ENCODE measurements at regions not wholly inside any gene's neighbourhood (a gene's known extent, or its start where the extent isn't known, plus 50 kb on each side); places are given as distances from the start of the nearest gene placed in this dataset.

DNA sequence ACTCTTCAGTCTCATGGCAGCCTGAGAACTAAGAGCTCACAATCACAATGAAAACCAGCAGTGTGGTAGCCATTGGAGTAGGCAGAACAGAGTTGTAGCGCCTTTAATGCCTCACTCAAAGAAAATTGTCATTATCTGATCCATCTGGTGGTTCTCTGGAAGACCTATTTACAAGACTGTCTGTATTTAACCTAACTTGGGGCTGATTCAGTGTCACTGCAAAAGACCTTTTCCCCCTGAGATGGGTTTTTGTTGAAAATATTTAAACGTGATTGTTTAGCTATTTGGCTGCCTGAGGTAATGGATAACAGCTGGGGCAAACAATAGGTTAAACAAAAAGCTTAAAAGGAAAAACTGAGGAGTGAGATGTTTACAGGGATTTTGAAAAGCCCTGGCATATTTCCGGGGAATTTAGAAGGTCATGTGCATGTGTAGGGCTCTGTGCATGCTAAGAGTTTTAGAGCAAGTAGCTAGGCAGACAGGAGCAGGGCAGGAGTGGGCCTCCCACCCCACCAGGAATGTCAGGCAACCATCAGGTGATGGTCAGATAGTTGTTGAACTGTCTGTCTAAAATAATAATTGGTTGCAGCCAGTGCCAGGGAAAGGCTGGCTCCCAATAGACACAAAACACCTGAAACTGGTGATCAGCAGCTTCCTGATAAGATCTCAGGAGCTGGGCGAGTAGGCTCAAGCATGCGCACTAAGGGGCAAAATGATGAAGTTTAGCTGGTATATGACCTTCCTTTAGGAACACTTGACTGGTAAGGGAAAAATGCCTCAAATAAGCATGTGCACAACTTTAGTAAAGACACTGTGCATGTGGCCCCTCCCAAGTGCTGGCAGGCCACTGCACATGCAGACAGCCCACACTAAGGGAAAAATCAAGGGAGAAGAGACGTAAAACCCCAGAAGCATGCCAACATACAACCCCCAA, 70.8 kb upstream of the AKIRIN2 start (continued):
- TF ChIP-seq, protein P1, sequence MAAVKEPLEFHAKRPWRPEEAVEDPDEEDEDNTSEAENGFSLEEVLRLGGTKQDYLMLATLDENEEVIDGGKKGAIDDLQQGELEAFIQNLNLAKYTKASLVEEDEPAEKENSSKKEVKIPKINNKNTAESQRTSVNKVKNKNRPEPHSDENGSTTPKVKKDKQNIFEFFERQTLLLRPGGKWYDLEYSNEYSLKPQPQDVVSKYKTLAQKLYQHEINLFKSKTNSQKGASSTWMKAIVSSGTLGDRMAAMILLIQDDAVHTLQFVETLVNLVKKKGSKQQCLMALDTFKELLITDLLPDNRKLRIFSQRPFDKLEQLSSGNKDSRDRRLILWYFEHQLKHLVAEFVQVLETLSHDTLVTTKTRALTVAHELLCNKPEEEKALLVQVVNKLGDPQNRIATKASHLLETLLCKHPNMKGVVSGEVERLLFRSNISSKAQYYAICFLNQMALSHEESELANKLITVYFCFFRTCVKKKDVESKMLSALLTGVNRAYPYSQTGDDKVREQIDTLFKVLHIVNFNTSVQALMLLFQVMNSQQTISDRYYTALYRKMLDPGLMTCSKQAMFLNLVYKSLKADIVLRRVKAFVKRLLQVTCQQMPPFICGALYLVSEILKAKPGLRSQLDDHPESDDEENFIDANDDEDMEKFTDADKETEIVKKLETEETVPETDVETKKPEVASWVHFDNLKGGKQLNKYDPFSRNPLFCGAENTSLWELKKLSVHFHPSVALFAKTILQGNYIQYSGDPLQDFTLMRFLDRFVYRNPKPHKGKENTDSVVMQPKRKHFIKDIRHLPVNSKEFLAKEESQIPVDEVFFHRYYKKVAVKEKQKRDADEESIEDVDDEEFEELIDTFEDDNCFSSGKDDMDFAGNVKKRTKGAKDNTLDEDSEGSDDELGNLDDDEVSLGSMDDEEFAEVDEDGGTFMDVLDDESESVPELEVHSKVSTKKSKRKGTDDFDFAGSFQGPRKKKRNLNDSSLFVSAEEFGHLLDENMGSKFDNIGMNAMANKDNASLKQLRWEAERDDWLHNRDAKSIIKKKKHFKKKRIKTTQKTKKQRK (IDR thresholded peaks at IDR 0.05; ENCODE audit: low read length): no peak
- peak; percentile 64 for TF ChIP-seq HDAC2 (CRISPR knock-in tag; IDR thresholded peaks at IDR 0.05)
- TF ChIP-seq SOX6 (IDR thresholded peaks at IDR 0.05): no peak
- peak; percentile 98 for TF ChIP-seq SOX6 (CRISPR knock-in tag; IDR thresholded peaks at IDR 0.05)
- no peak for TF ChIP-seq RFXANK (CRISPR knock-in tag; IDR thresholded peaks at IDR 0.05)
- no peak for TF ChIP-seq SATB2 (CRISPR knock-in tag; IDR thresholded peaks at IDR 0.05)
- no peak for TF ChIP-seq SAFB2 (CRISPR knock-in tag; IDR thresholded peaks at IDR 0.05; ENCODE audit: borderline replicate concordance, low read depth)
- TF ChIP-seq, protein P2, sequence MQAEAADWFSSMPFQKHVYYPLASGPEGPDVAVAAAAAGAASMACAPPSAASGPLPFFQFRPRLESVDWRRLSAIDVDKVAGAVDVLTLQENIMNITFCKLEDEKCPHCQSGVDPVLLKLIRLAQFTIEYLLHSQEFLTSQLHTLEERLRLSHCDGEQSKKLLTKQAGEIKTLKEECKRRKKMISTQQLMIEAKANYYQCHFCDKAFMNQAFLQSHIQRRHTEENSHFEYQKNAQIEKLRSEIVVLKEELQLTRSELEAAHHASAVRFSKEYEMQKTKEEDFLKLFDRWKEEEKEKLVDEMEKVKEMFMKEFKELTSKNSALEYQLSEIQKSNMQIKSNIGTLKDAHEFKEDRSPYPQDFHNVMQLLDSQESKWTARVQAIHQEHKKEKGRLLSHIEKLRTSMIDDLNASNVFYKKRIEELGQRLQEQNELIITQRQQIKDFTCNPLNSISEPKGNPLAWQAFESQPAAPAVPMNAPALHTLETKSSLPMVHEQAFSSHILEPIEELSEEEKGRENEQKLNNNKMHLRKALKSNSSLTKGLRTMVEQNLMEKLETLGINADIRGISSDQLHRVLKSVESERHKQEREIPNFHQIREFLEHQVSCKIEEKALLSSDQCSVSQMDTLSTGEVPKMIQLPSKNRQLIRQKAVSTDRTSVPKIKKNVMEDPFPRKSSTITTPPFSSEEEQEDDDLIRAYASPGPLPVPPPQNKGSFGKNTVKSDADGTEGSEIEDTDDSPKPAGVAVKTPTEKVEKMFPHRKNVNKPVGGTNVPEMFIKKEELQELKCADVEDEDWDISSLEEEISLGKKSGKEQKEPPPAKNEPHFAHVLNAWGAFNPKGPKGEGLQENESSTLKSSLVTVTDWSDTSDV (CRISPR knock-in tag; IDR thresholded peaks at IDR 0.05): no peak
- TF ChIP-seq MYC (CRISPR knock-in tag; IDR thresholded peaks at IDR 0.05; ENCODE audit: borderline replicate concordance): no peak; the same call in 1 of the 2 replicates
- peak; percentile 78 for TF ChIP-seq BCL6 (CRISPR knock-in tag; IDR thresholded peaks at IDR 0.05)
- TF ChIP-seq, protein P3, sequence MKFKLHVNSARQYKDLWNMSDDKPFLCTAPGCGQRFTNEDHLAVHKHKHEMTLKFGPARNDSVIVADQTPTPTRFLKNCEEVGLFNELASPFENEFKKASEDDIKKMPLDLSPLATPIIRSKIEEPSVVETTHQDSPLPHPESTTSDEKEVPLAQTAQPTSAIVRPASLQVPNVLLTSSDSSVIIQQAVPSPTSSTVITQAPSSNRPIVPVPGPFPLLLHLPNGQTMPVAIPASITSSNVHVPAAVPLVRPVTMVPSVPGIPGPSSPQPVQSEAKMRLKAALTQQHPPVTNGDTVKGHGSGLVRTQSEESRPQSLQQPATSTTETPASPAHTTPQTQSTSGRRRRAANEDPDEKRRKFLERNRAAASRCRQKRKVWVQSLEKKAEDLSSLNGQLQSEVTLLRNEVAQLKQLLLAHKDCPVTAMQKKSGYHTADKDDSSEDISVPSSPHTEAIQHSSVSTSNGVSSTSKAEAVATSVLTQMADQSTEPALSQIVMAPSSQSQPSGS (CRISPR knock-in tag; IDR thresholded peaks at IDR 0.05): peak; percentile 58; the same call in 1 of the 2 replicates
- no peak for TF ChIP-seq ZBTB7A (CRISPR knock-in tag; IDR thresholded peaks at IDR 0.05)
- TF ChIP-seq, protein P4, sequence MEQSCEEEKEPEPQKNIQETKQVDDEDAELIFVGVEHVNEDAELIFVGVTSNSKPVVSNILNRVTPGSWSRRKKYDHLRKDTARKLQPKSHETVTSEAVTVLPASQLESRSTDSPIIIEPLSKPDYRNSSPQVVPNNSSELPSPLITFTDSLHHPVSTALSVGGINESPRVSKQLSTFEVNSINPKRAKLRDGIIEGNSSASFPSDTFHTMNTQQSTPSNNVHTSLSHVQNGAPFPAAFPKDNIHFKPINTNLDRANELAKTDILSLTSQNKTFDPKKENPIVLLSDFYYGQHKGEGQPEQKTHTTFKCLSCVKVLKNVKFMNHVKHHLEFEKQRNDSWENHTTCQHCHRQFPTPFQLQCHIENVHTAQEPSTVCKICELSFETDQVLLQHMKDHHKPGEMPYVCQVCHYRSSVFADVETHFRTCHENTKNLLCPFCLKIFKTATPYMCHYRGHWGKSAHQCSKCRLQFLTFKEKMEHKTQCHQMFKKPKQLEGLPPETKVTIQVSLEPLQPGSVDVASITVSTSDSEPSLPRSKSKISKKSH (CRISPR knock-in tag; IDR thresholded peaks at IDR 0.05; ENCODE audit: borderline replicate concordance): no peak
- no peak for TF ChIP-seq ZNF891 (CRISPR knock-in tag; IDR thresholded peaks at IDR 0.05)
- TF ChIP-seq, protein P5, sequence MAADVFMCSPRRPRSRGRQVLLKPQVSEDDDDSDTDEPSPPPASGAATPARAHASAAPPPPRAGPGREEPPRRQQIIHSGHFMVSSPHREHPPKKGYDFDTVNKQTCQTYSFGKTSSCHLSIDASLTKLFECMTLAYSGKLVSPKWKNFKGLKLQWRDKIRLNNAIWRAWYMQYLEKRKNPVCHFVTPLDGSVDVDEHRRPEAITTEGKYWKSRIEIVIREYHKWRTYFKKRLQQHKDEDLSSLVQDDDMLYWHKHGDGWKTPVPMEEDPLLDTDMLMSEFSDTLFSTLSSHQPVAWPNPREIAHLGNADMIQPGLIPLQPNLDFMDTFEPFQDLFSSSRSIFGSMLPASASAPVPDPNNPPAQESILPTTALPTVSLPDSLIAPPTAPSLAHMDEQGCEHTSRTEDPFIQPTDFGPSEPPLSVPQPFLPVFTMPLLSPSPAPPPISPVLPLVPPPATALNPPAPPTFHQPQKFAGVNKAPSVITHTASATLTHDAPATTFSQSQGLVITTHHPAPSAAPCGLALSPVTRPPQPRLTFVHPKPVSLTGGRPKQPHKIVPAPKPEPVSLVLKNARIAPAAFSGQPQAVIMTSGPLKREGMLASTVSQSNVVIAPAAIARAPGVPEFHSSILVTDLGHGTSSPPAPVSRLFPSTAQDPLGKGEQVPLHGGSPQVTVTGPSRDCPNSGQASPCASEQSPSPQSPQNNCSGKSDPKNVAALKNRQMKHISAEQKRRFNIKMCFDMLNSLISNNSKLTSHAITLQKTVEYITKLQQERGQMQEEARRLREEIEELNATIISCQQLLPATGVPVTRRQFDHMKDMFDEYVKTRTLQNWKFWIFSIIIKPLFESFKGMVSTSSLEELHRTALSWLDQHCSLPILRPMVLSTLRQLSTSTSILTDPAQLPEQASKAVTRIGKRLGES (CRISPR knock-in tag; IDR thresholded peaks at IDR 0.05; ENCODE audit: borderline replicate concordance): no peak
- no peak for TF ChIP-seq ZFP36L1 (CRISPR knock-in tag; IDR thresholded peaks at IDR 0.05)
- peak; percentile 58 for TF ChIP-seq TCF7 (IDR thresholded peaks at IDR 0.05; ENCODE audit: low read depth)
